Endothelial cell of umbilical vein (primary cell): ENCODE measurements at regions not wholly inside any gene's neighbourhood (a gene's known extent, or its start where the extent isn't known, plus 50 kb on each side); places are given as distances from the start of the nearest gene placed in this dataset.

ENCODE experiments used
- BruUV-seq: library from RNA; stranded (reverse); fragments of 400-500 nt; replicated peaks from 2 replicates; lab custom pipeline; 2021; lab: Mats Ljungman, UMichigan
- CTCF ChIA-PET: fragments of 300-600, 350-600 bp; sonication (Branson Sonifier 250); formaldehyde crosslinking; loops from one replicate; lab custom pipeline; 2021; ENCODE audit warnings: antibody characterized with exemption, inconsistent platforms; lab: Charles Lee
- POLR2A ChIA-PET: fragments of 300-600, 350-600 bp; sonication (Branson Sonifier 250); formaldehyde crosslinking; loops from one replicate; lab custom pipeline; 2021; ENCODE audit warnings: antibody characterized with exemption, inconsistent platforms; lab: Charles Lee
- DNase-seq: peaks from one replicate; pipeline ENCODE4 v3.0.0-alpha.2; 2011; ENCODE audit warnings: low read depth, low spot score
- FAIRE-seq: peaks from 2 replicates; lab custom pipeline; 2011; peaks lifted over from hg19 to GRCh38; lab: Jason Lieb, UNC
- H2AFZ ChIP-seq: 2 replicates; pipeline ENCODE4 v1.6.0; 2012; ENCODE audit warnings: low read depth, low read length, control low read depth, inconsistent platforms
- H3K27ac ChIP-seq: 2 replicates; pipeline ENCODE4 v1.5.1; 2011; ENCODE audit warnings: low read depth, mild to moderate bottlenecking, control low read depth, low read length, moderate library complexity; ENCODE audit not compliant: insufficient read depth
- H3K27me3 ChIP-seq, 2 experiments: 2 replicates each; pipeline versions ENCODE4 v1.6.0 to v1.6.1; 2011; ENCODE audit warnings: low read length in 2 of 2, mixed read lengths in 1 of 2; ENCODE audit not compliant: control insufficient read depth in 2 of 2, insufficient read depth in 2 of 2
- H3K36me3 ChIP-seq, 2 experiments: 2 replicates in 1 of 2; 3 replicates in 1 of 2; pipeline ENCODE4 v1.5.1; 2011; ENCODE audit warnings: low read length in 2 of 2, mild to moderate bottlenecking in 1 of 2, moderate library complexity in 1 of 2; ENCODE audit not compliant: control insufficient read depth in 2 of 2, insufficient read depth in 2 of 2; ENCODE audit errors: extremely low read depth in 1 of 2
- H3K4me1 ChIP-seq: 3 replicates; pipeline ENCODE4 v1.5.1; 2011; ENCODE audit warnings: mild to moderate bottlenecking, low read length; ENCODE audit not compliant: control insufficient read depth, insufficient read depth; ENCODE audit errors: extremely low read depth
- H3K4me2 ChIP-seq: 2 replicates; pipeline ENCODE4 v1.6.1; 2011; ENCODE audit warnings: low read length, control low read depth, mixed read lengths; ENCODE audit not compliant: insufficient read depth
- H3K4me3 ChIP-seq, 3 experiments: fragments of 200-600 bp in 1 of 3; sonication (generic), shearing (Covaris generic) in 1 of 3; replicated peaks in 1 of 3; 2 replicates each; pipeline ENCODE4 v1.5.1; 2011 to 2016; ENCODE audit warnings: control low read depth in 3 of 3, low read length in 3 of 3, mild to moderate bottlenecking in 2 of 3, inconsistent platforms in 1 of 3, low read depth in 1 of 3, moderate library complexity in 1 of 3; ENCODE audit not compliant: insufficient read depth in 1 of 3
- H3K79me2 ChIP-seq: 2 replicates; pipeline ENCODE4 v1.6.0; 2012; ENCODE audit warnings: low read length, inconsistent platforms; ENCODE audit not compliant: control insufficient read depth, insufficient read depth
- H3K9ac ChIP-seq: replicated peaks from 2 replicates; pipeline ENCODE3; 2011; ENCODE audit warnings: low read length, control low read depth; ENCODE audit not compliant: insufficient read depth; ENCODE audit errors: extremely low read depth
- H3K9me1 ChIP-seq: replicated peaks from 3 replicates; pipeline ENCODE4 v1.6.0; 2011; ENCODE audit warnings: mild to moderate bottlenecking, low read length; ENCODE audit not compliant: control insufficient read depth, insufficient read depth; ENCODE audit errors: extremely low read depth
- H3K9me3 ChIP-seq: replicated peaks from 2 replicates; pipeline ENCODE4 v1.5.1; 2012; ENCODE audit warnings: low read length, inconsistent platforms; ENCODE audit not compliant: control insufficient read depth, insufficient read depth
- H4K20me1 ChIP-seq: replicated peaks from 2 replicates; pipeline ENCODE3; 2011; ENCODE audit warnings: mild to moderate bottlenecking, low read length; ENCODE audit not compliant: control insufficient read depth, insufficient read depth; ENCODE audit errors: extremely low read depth
- EZH2 ChIP-seq: IDR thresholded peaks from 2 replicates; pipeline ENCODE4 v1.6.1; 2012; ENCODE audit warnings: borderline replicate concordance, low read depth, mild to moderate bottlenecking, moderate library complexity, low read length, inconsistent platforms; ENCODE audit not compliant: severe bottlenecking
- FOS ChIP-seq: IDR thresholded peaks from 2 replicates; pipeline ENCODE4 v1.6.1; 2011; ENCODE audit warnings: mild to moderate bottlenecking, low read length, moderate library complexity, borderline replicate concordance; ENCODE audit not compliant: insufficient read depth
- GATA2 ChIP-seq: IDR thresholded peaks from 2 replicates; pipeline ENCODE4 v1.7.0; 2011; ENCODE audit warnings: low read depth, mild to moderate bottlenecking, moderate library complexity, mixed read lengths, low read length; ENCODE audit not compliant: insufficient read length, insufficient read depth
- JUN ChIP-seq: IDR thresholded peaks from 2 replicates; pipeline ENCODE4 v1.6.1; 2011; ENCODE audit warnings: borderline replicate concordance, low read depth; ENCODE audit not compliant: insufficient read length, insufficient read depth
- MYC ChIP-seq: IDR thresholded peaks from one replicate; pipeline ENCODE4 v1.6.1; 2011; ENCODE audit warnings: mild to moderate bottlenecking, low read depth, low read length
- POLR2A ChIP-seq: IDR thresholded peaks from 2 replicates; pipeline ENCODE4 v1.6.1; 2012; ENCODE audit warnings: low read depth, mild to moderate bottlenecking, control low read depth, low read length
- POLR2AphosphoS5 ChIP-seq: IDR thresholded peaks from 2 replicates; pipeline ENCODE4 v1.6.1; 2012; ENCODE audit warnings: low read depth, mild to moderate bottlenecking, control low read depth, low read length, moderate library complexity; ENCODE audit not compliant: insufficient read depth
- dilution Hi-C: fragments of 300-500 bp; cut with MboI; formaldehyde crosslinking; loops from one replicate; pipeline ENCODE4 v1.15.0; 2019; ENCODE audit warnings: low sequenced_read_pairs; ENCODE audit not compliant: extremely low pct_ligation_motif_present
- intact Hi-C: fragments of 100-400 bp; cut with micrococcal nuclease; formaldehyde crosslinking; loops from one replicate; pipeline ENCODE4 v1.10.0; 2022
- TF ChIP-seq, protein P1 (sequence below): IDR thresholded peaks from 2 replicates; pipeline ENCODE4 v1.6.1; 2011; ENCODE audit not compliant: insufficient read depth, insufficient read length
- TF ChIP-seq, protein P2 (sequence below), 2 donors: IDR thresholded peaks; 1 replicate in 1 of 2; 2 replicates in 1 of 2; pipeline ENCODE4 v1.5.1; 2011; ENCODE audit warnings: low read length in 2 of 2, mild to moderate bottlenecking in 2 of 2, moderate library complexity in 2 of 2, control low read depth in 1 of 2, inconsistent platforms in 1 of 2, low read depth in 1 of 2; ENCODE audit not compliant: insufficient read depth in 1 of 2; ENCODE audit errors: extremely low read depth in 1 of 2

DNA sequence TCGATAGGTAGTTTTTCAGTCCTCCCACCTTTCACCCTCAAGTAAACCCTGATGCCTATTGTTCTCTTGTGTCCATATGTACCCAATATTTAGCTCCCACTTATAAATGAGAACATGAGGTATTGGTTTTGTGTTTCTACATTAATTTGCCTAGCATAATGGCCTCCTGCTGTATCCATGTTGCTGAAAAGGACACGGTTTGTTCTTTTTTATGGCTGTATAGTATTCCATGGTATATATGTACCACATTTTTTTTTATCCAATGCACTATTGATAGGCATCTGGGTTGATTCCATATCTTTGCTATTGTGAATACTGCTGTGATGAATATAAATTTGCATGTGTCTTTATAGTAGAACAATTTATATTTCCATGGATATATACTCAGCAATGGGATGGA is 199.2 kb downstream of the RAB28 start:
- Histone ChIP-seq H3K4me1 (no peaks in the 10 kb centered on the region), H3K79me2 (no peaks in the 10 kb centered on the region), H4K20me1 (no peaks in the 10 kb centered on the region), H3K9ac (no peak overlapping the region), H3K9me1 (no peaks in the 10 kb centered on the region), H2AFZ (no peak overlapping the region), H3K4me3 (no peak overlapping the region), H3K27ac (no peak overlapping the region), H3K9me3 (no peaks in the 10 kb centered on the region), H3K27me3 (no peaks in the 10 kb centered on the region), H3K4me2 (no peak overlapping the region), H3K36me3 (no peaks in the 10 kb centered on the region)
- dilution Hi-C loops (no loop called here), intact Hi-C loops (no loop called here)
- no peak for TF ChIP-seq POLR2AphosphoS5
- no peak for TF ChIP-seq EZH2
- no peak for TF ChIP-seq MYC
- TF ChIP-seq GATA2, result no peak
- no peak for TF ChIP-seq FOS
- TF ChIP-seq POLR2A, result no peak
- TF ChIP-seq, protein P1, sequence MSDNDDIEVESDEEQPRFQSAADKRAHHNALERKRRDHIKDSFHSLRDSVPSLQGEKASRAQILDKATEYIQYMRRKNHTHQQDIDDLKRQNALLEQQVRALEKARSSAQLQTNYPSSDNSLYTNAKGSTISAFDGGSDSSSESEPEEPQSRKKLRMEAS, result no peak
- TF ChIP-seq JUN, result no peak
- TF ChIP-seq, protein P2, sequence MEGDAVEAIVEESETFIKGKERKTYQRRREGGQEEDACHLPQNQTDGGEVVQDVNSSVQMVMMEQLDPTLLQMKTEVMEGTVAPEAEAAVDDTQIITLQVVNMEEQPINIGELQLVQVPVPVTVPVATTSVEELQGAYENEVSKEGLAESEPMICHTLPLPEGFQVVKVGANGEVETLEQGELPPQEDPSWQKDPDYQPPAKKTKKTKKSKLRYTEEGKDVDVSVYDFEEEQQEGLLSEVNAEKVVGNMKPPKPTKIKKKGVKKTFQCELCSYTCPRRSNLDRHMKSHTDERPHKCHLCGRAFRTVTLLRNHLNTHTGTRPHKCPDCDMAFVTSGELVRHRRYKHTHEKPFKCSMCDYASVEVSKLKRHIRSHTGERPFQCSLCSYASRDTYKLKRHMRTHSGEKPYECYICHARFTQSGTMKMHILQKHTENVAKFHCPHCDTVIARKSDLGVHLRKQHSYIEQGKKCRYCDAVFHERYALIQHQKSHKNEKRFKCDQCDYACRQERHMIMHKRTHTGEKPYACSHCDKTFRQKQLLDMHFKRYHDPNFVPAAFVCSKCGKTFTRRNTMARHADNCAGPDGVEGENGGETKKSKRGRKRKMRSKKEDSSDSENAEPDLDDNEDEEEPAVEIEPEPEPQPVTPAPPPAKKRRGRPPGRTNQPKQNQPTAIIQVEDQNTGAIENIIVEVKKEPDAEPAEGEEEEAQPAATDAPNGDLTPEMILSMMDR (IDR thresholded peaks at IDR 0.05; ENCODE audit: extremely low read depth in 1 of 2, insufficient read depth in 1 of 2, low read depth in 1 of 2, low read length in 2 of 2), result no peak
- no peak for FAIRE-seq
- POLR2A ChIA-PET, result no interaction called here
- no TSS peak for BruUV-seq
- CTCF ChIA-PET, result no interaction called here
- DNase-seq, result no peak
